Endodermal cell (in vitro differentiated cells): ENCODE measurements at regions not wholly inside any gene's neighbourhood (a gene's known extent, or its start where the extent isn't known, plus 50 kb on each side); places are given as distances from the start of the nearest gene placed in this dataset.
A peak's percentile ranks its signal among the peaks of the same experiment; 100 is the strongest.

Experiments used
- DNase-seq: peaks from one replicate; pipeline ENCODE4 v3.0.0-alpha.2; 2017
- H3K27ac ChIP-seq: 2 replicates; pipeline ENCODE4 v1.5.1; 2013; ENCODE audit warnings: mild to moderate bottlenecking, low read depth, low read length, moderate library complexity
- H3K27me3 ChIP-seq: 2 replicates; pipeline ENCODE4 v1.6.1; 2013; ENCODE audit warnings: mild to moderate bottlenecking, low read length, moderate library complexity; ENCODE audit not compliant: insufficient read depth, control insufficient read depth, poor library complexity, severe bottlenecking
- H3K36me3 ChIP-seq: 2 replicates; pipeline ENCODE4 v1.7.0; 2013; ENCODE audit warnings: mild to moderate bottlenecking, low read length, moderate library complexity; ENCODE audit not compliant: control insufficient read depth, insufficient read depth
- H3K4me1 ChIP-seq: one replicate; pipeline ENCODE4 v1.7.0; 2013; ENCODE audit warnings: low read length; ENCODE audit not compliant: control insufficient read depth, insufficient read depth
- H3K4me3 ChIP-seq: 2 replicates; pipeline ENCODE4 v1.5.1; 2013; ENCODE audit warnings: mild to moderate bottlenecking, low read length, moderate library complexity
- H3K9ac ChIP-seq: 2 replicates; pipeline ENCODE4 v1.6.1; 2013; ENCODE audit warnings: mild to moderate bottlenecking, low read length, moderate library complexity; ENCODE audit not compliant: poor library complexity, severe bottlenecking; ENCODE audit errors: extremely low read depth
- H3K9me3 ChIP-seq: 2 replicates; pipeline ENCODE4 v1.6.1; 2013; ENCODE audit warnings: mild to moderate bottlenecking, low read length, moderate library complexity; ENCODE audit not compliant: control insufficient read depth
- H3K27ac Mint-ChIP-seq: 2 replicates; pipeline ENCODE4 v1.8.0; 2020; ENCODE audit warnings: mixed read lengths
- H3K27me3 Mint-ChIP-seq: 2 replicates; pipeline ENCODE4 v1.8.0; 2021; ENCODE audit warnings: mild to moderate bottlenecking, mixed read lengths; ENCODE audit not compliant: insufficient read depth
- H3K36me3 Mint-ChIP-seq: 2 replicates; pipeline ENCODE4 v1.8.0; 2020; ENCODE audit warnings: low read depth, mixed read lengths
- H3K4me1 Mint-ChIP-seq: 2 replicates; pipeline ENCODE4 v1.8.0; 2020; ENCODE audit warnings: mixed read lengths
- H3K4me3 Mint-ChIP-seq: 2 replicates; pipeline ENCODE4 v1.8.0; 2020; ENCODE audit warnings: mild to moderate bottlenecking, moderate library complexity, mixed read lengths
- H3K9me3 Mint-ChIP-seq: 2 replicates; pipeline ENCODE4 v1.8.0; 2020; ENCODE audit warnings: mild to moderate bottlenecking, mixed read lengths
- WGBS, 2 experiments: methylation state at CpG; one replicate each; pipeline versions ENCODE4 v1.1.5 to v1.1.7; 2013; ENCODE audit warnings: missing lambda C conversion rate in 2 of 2, mixed read lengths in 1 of 2; ENCODE audit not compliant: insufficient coverage in 1 of 2, insufficient read length in 1 of 2; 5-methylcytosine and 5-hydroxymethylcytosine counted together
- TF ChIP-seq, protein P1 (sequence below): fragments of 200-600 bp; sonication (generic); conservative IDR thresholded peaks from 2 replicates; pipeline ENCODE4 v1.5.0; 2021; ENCODE audit warnings: antibody characterized with exemption, mild to moderate bottlenecking

DNA sequence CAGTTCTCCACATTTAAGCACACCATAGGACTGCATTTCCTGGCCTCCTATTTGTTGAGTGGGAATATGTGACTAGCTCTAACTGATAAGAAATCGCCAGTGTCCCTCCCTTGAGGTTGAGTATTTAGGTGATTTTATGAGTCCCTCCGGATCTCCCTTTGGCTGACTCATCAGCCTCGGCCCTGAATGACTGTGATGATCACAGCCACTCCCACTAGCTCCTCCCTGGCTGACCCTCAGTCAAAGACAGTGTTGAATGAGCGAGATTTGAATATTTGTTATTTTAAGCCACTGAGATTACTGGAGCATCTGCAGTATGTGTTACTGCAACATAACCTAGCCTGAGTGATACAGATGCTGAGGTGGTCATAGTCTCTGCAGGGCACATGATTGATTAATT, 515.3 kb downstream of the EPHB1 start:
- no peak overlapping the region for H3K27ac ChIP-seq
- 28 to 32% methylated on average over 3 to 4 of the region's 4 CpGs for WGBS, 2 experiments
- Mint-ChIP-seq H3K4me3 (no peak overlapping the region), H3K4me1 (peaks cover 7% of the 10 kb centered on the region), H3K36me3 (no peaks in the 10 kb centered on the region), H3K27ac (no peak overlapping the region), H3K27me3 (peaks cover 2% of the 10 kb centered on the region), H3K9me3 (no peaks in the 10 kb centered on the region)
- no peak overlapping the region for H3K4me3 ChIP-seq
- no peaks in the 10 kb centered on the region for H3K27me3 ChIP-seq
- peaks cover 4% of the 10 kb centered on the region for H3K4me1 ChIP-seq
- no peaks in the 10 kb centered on the region for H3K36me3 ChIP-seq
- no peaks in the 10 kb centered on the region for H3K9me3 ChIP-seq
- no peak overlapping the region for H3K9ac ChIP-seq
- TF ChIP-seq, protein P1, sequence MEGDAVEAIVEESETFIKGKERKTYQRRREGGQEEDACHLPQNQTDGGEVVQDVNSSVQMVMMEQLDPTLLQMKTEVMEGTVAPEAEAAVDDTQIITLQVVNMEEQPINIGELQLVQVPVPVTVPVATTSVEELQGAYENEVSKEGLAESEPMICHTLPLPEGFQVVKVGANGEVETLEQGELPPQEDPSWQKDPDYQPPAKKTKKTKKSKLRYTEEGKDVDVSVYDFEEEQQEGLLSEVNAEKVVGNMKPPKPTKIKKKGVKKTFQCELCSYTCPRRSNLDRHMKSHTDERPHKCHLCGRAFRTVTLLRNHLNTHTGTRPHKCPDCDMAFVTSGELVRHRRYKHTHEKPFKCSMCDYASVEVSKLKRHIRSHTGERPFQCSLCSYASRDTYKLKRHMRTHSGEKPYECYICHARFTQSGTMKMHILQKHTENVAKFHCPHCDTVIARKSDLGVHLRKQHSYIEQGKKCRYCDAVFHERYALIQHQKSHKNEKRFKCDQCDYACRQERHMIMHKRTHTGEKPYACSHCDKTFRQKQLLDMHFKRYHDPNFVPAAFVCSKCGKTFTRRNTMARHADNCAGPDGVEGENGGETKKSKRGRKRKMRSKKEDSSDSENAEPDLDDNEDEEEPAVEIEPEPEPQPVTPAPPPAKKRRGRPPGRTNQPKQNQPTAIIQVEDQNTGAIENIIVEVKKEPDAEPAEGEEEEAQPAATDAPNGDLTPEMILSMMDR: no peak
- DNase-seq: peak; percentile 77

DNA sequence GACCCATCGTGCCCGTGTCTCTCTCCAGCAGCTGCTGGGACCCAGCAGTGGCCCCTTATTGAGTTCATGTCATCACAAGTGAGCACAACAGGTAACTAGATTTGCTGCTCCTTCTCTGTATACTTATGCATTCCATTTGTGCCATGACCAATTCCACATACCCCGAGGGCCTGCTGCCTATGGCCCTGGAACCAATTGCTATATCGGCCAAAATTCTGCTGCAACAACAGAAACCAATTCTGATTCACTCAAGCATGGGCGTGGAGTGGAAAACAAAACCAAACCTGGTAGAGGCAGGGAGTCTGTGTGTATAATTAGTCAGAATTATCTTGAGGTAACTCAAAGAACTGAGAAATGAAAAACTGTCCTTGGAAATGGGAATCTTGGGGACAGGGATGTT, 516.6 kb downstream of the EPHB1 start:
- no peaks in the 10 kb centered on the region for H3K27me3 Mint-ChIP-seq
- no peak overlapping the region for H3K9ac ChIP-seq

DNA sequence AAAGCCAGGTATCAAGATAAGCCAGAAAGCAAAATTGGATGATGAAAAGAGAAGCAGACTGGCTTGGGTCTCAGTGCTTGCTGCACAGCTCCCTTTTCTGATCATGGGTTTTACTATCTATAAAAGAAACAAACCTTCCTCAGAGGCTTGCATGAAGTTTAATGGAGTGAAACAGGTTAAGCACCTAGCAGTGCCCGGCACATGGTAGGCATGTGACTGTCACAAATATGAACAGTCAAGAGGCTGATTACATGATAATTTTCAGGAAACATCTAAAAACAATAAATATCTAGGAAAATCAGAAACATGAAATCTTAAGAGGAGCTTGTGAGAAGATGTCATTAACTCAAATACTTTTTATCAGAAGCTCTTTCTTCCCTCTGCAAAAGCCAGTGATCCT, 519.2 kb downstream of the EPHB1 start:
- 83 to 100% methylated on average over 1 of the region's 1 CpG for WGBS, 2 experiments

More for the DNA sequence above, 516.6 kb downstream of the EPHB1 start:
- no peaks in the 10 kb centered on the region for H3K9me3 ChIP-seq
- H3K27me3 ChIP-seq: no peaks in the 10 kb centered on the region
- TF ChIP-seq, protein P1: no peak
- H3K36me3 ChIP-seq: no peaks in the 10 kb centered on the region
- H3K36me3 Mint-ChIP-seq: no peaks in the 10 kb centered on the region
- whole genome bisulfite sequencing, 2 experiments: 94 to 95% methylated on average over 4 to 5 of the region's 5 CpGs
- peaks cover 7% of the 10 kb centered on the region for H3K4me1 Mint-ChIP-seq
- peaks cover 4% of the 10 kb centered on the region for H3K4me1 ChIP-seq
- no peak overlapping the region for H3K4me3 Mint-ChIP-seq
- H3K9me3 Mint-ChIP-seq: no peaks in the 10 kb centered on the region
- no peak overlapping the region for H3K27ac ChIP-seq
- no peak for DNase-seq
- H3K4me3 ChIP-seq: no peak overlapping the region
- H3K27ac Mint-ChIP-seq: no peak overlapping the region

More for the DNA sequence above, 519.2 kb downstream of the EPHB1 start:
- H3K27me3 ChIP-seq: no peaks in the 10 kb centered on the region
- H3K27me3 Mint-ChIP-seq: no peaks in the 10 kb centered on the region
- no peak overlapping the region for H3K27ac Mint-ChIP-seq
- no peaks in the 10 kb centered on the region for H3K9me3 ChIP-seq
- H3K36me3 ChIP-seq: no peaks in the 10 kb centered on the region
- no peaks in the 10 kb centered on the region for H3K9me3 Mint-ChIP-seq
- peaks cover 4% of the 10 kb centered on the region for H3K4me1 ChIP-seq
- H3K27ac ChIP-seq: no peak overlapping the region
- no peak for DNase-seq
- peaks cover 7% of the 10 kb centered on the region for H3K4me1 Mint-ChIP-seq
- TF ChIP-seq, protein P1: no peak
- H3K4me3 ChIP-seq: no peak overlapping the region
- H3K9ac ChIP-seq: no peak overlapping the region
- no peak overlapping the region for H3K4me3 Mint-ChIP-seq
- H3K36me3 Mint-ChIP-seq: no peaks in the 10 kb centered on the region
